B cell (primary cell): ENCODE measurements at regions not wholly inside any gene's neighbourhood (a gene's known extent, or its start where the extent isn't known, plus 50 kb on each side); places are given as distances from the start of the nearest gene placed in this dataset.

Experiments
- ATAC-seq: fragments of 200-7000 bp; cut with Tn5 transposase; one replicate; pipeline ENCODE4 v1.10.0; 2021; ENCODE audit warnings: low read depth, mild to moderate bottlenecking, moderate number of reproducible peaks, moderate library complexity
- CTCF ChIA-PET: fragments of 350-600 bp; sonication (Branson Sonifier 250); formaldehyde crosslinking; loops from one replicate; lab custom pipeline; 2021; ENCODE audit warnings: antibody characterized with exemption, inconsistent platforms; lab: Charles Lee
- POLR2A ChIA-PET: fragments of 350-600 bp; sonication (Branson Sonifier 250); formaldehyde crosslinking; loops from one replicate; lab custom pipeline; 2021; ENCODE audit warnings: antibody characterized with exemption; lab: Charles Lee
- DNase-seq: peaks from one replicate; pipeline ENCODE4 v3.0.0; 2013
- H2AFZ ChIP-seq: 2 replicates; pipeline ENCODE4 v1.6.1; 2012; ENCODE audit warnings: mild to moderate bottlenecking, low read depth, low read length; ENCODE audit not compliant: insufficient read depth, poor library complexity, severe bottlenecking
- H3K27ac ChIP-seq, 2 donors: 1 replicate in 1 of 2; 2 replicates in 1 of 2; pipeline ENCODE4 v1.5.1; 2012 to 2013; ENCODE audit warnings: low read length in 2 of 2, mild to moderate bottlenecking in 2 of 2, moderate library complexity in 1 of 2
- H3K27me3 ChIP-seq, 4 experiments: fragments of 200-600 bp in 1 of 4; sonication (generic) in 1 of 4; replicated peaks in 1 of 4; 1 replicate in 2 of 4; 2 replicates in 2 of 4; pipeline versions ENCODE4 v1.6.1 to v1.7.0; 2013 to 2016; ENCODE audit warnings: low read length in 3 of 4, mild to moderate bottlenecking in 2 of 4, mixed read lengths in 1 of 4, moderate library complexity in 1 of 4; ENCODE audit not compliant: insufficient read depth in 4 of 4, control insufficient read depth in 3 of 4; ENCODE audit errors: control extremely low read depth in 1 of 4
- H3K36me3 ChIP-seq, 2 experiments: replicated peaks in 1 of 2; 1 replicate in 1 of 2; 2 replicates in 1 of 2; pipeline versions ENCODE4 v1.6.1 to v1.7.1; 2013; ENCODE audit warnings: low read length in 1 of 2; ENCODE audit not compliant: insufficient read depth in 2 of 2, control insufficient read depth in 1 of 2; ENCODE audit errors: control extremely low read depth in 1 of 2, extremely low read depth in 1 of 2
- H3K4me1 ChIP-seq, 2 donors: fragments of 200-600 bp in 1 of 2; sonication (generic) in 1 of 2; 1 replicate in 1 of 2; 2 replicates in 1 of 2; pipeline versions ENCODE4 v1.5.1 to v1.6.1; 2013 to 2017; ENCODE audit warnings: low read length in 2 of 2; ENCODE audit not compliant: control insufficient read depth in 2 of 2, insufficient read depth in 2 of 2
- H3K4me2 ChIP-seq: replicated peaks from 2 replicates; pipeline ENCODE3; 2012; ENCODE audit warnings: mild to moderate bottlenecking, low read depth, low read length; ENCODE audit not compliant: poor library complexity, severe bottlenecking
- H3K4me3 ChIP-seq, 5 experiments: fragments of 200-600 bp in 1 of 5; sonication (generic) in 1 of 5; 1 replicate in 3 of 5; 2 replicates in 2 of 5; pipeline versions ENCODE4 v1.5.1 to v1.7.0; 2011 to 2016; ENCODE audit warnings: low read length in 4 of 5, mild to moderate bottlenecking in 4 of 5, low read depth in 2 of 5, control low read depth in 1 of 5, moderate library complexity in 1 of 5; ENCODE audit not compliant: insufficient read depth in 1 of 5; ENCODE audit errors: control extremely low read depth in 1 of 5, extremely low read depth in 1 of 5
- H3K79me2 ChIP-seq: fragments of 200-600 bp; sonication (generic); one replicate; pipeline ENCODE4 v1.6.0; 2016; ENCODE audit warnings: low read length; ENCODE audit not compliant: control insufficient read depth, insufficient read depth
- H3K9ac ChIP-seq: fragments of 200-600 bp; sonication (generic); 2 replicates; pipeline ENCODE4 v1.6.1; 2017; ENCODE audit warnings: mild to moderate bottlenecking, low read length, moderate library complexity
- H3K9me3 ChIP-seq, 3 donors: one replicate each; pipeline versions ENCODE4 v1.6.1 to v1.7.1; 2013; ENCODE audit warnings: low read length in 2 of 3; ENCODE audit not compliant: control insufficient read depth in 2 of 3, insufficient read depth in 1 of 3; ENCODE audit errors: control extremely low read depth in 1 of 3
- H4K20me1 ChIP-seq: 2 replicates; pipeline ENCODE4 v1.6.0; 2012; ENCODE audit warnings: mild to moderate bottlenecking, low read length; ENCODE audit not compliant: insufficient read depth, control insufficient read depth, poor library complexity, severe bottlenecking
- H3K27ac Mint-ChIP-seq: one replicate; pipeline ENCODE4 v1.8.0; 2021; ENCODE audit warnings: mixed read lengths
- H3K27me3 Mint-ChIP-seq: one replicate; pipeline ENCODE4 v1.8.0; 2021; ENCODE audit warnings: mixed read lengths
- H3K4me1 Mint-ChIP-seq: one replicate; pipeline ENCODE4 v1.8.0; 2021; ENCODE audit warnings: mixed read lengths
- H3K4me3 Mint-ChIP-seq: one replicate; pipeline ENCODE4 v1.8.0; 2021; ENCODE audit warnings: mixed read lengths
- H3K9me3 Mint-ChIP-seq: one replicate; pipeline ENCODE4 v1.8.0; 2022; ENCODE audit warnings: mixed read lengths; ENCODE audit not compliant: insufficient read depth
- EZH2 ChIP-seq: IDR thresholded peaks from 2 replicates; pipeline ENCODE4 v1.6.1; 2012; ENCODE audit warnings: borderline replicate concordance, low read depth, mild to moderate bottlenecking, moderate library complexity, low read length; ENCODE audit not compliant: insufficient read depth, poor library complexity, severe bottlenecking
- WGBS: methylation state at CpG from one replicate; pipeline ENCODE4 v1.1.5; 2013; ENCODE audit warnings: missing lambda C conversion rate; ENCODE audit not compliant: insufficient coverage; 5-methylcytosine and 5-hydroxymethylcytosine counted together
- intact Hi-C: fragments of 100-400 bp; cut with micrococcal nuclease; formaldehyde crosslinking; loops from one replicate; pipeline ENCODE4 v1.10.0; 2022
- TF ChIP-seq, protein P1 (sequence below): fragments of 200-600 bp; IDR thresholded peaks from one replicate; pipeline ENCODE4 v1.8.0; 2022; ENCODE audit warnings: antibody characterized with exemption, mild to moderate bottlenecking

- ATAC-seq: no peak
- Histone ChIP-seq H2AFZ (no peak overlapping the region), H3K4me1 (no peaks in the 10 kb centered on the region), H3K27me3 (no peaks in the 10 kb centered on the region), H3K4me2 (no peak overlapping the region), H3K4me3 (no peak overlapping the region), H3K27ac (no peak overlapping the region), H3K79me2 (no peaks in the 10 kb centered on the region), H3K9me3 (peaks cover 4 to 10% (median 9%) of the 10 kb centered on the region in 3 donors), H3K36me3 (no peaks in the 10 kb centered on the region), H3K9ac (no peak overlapping the region), H4K20me1 (no peaks in the 10 kb centered on the region)
- ChIA-PET CTCF (no interaction called here), POLR2A (no interaction called here)
- no CpG with 5 or more reads among the region's 2 CpGs for WGBS
- H3K4me1 Mint-ChIP-seq: no peaks in the 10 kb centered on the region
- peaks cover 11% of the 10 kb centered on the region for H3K9me3 Mint-ChIP-seq
- intact Hi-C loops: no loop called here
- DNase-seq: no peak
- H3K4me3 Mint-ChIP-seq: no peak overlapping the region
- H3K27me3 Mint-ChIP-seq: no peaks in the 10 kb centered on the region
- no peak for TF ChIP-seq EZH2
- no peak overlapping the region for H3K27ac Mint-ChIP-seq
These were observed 453.5 kb downstream of the TDRD3 start for GRCh38 chr13:60850526-60850925.

DNA sequence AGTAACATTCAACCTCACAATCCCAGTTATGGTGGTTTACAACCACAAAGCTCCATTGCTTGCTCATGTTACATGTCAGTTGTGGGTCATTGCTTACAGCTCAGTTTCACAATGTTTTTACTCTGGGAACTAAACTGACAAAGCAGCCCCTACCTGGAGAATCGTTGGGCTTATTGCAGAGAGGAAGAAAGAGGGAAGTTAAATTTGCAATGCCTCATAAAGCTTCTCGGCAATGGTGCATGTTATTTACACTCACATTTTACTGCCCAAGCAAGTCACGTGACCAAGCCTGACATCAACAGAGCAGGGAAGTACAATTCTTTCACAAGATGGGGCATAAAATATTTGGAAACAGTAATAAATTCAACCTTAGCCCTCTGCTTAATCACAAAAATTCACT is 441.6 kb downstream of the TDRD3 start:
- Histone ChIP-seq H3K27ac (no peak overlapping the region), H4K20me1 (no peaks in the 10 kb centered on the region), H3K4me3 (no peak overlapping the region), H3K36me3 (no peaks in the 10 kb centered on the region), H3K4me2 (no peak overlapping the region), H3K9ac (no peak overlapping the region), H3K9me3 (peaks cover 0 to 2% (median 0%) of the 10 kb centered on the region in 3 donors), H3K27me3 (no peaks in the 10 kb centered on the region), H3K4me1 (no peaks in the 10 kb centered on the region), H3K79me2 (no peaks in the 10 kb centered on the region), H2AFZ (no peak overlapping the region)
- Mint-ChIP-seq H3K4me1 (no peaks in the 10 kb centered on the region), H3K9me3 (peaks cover 3% of the 10 kb centered on the region), H3K27ac (no peak overlapping the region), H3K27me3 (no peaks in the 10 kb centered on the region), H3K4me3 (no peak overlapping the region)
- WGBS: 38% methylated on average over 2 of the region's 3 CpGs
- intact Hi-C loops: no loop called here
- TF ChIP-seq EZH2: no peak
- TF ChIP-seq, protein P1, sequence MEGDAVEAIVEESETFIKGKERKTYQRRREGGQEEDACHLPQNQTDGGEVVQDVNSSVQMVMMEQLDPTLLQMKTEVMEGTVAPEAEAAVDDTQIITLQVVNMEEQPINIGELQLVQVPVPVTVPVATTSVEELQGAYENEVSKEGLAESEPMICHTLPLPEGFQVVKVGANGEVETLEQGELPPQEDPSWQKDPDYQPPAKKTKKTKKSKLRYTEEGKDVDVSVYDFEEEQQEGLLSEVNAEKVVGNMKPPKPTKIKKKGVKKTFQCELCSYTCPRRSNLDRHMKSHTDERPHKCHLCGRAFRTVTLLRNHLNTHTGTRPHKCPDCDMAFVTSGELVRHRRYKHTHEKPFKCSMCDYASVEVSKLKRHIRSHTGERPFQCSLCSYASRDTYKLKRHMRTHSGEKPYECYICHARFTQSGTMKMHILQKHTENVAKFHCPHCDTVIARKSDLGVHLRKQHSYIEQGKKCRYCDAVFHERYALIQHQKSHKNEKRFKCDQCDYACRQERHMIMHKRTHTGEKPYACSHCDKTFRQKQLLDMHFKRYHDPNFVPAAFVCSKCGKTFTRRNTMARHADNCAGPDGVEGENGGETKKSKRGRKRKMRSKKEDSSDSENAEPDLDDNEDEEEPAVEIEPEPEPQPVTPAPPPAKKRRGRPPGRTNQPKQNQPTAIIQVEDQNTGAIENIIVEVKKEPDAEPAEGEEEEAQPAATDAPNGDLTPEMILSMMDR: no peak
- POLR2A ChIA-PET: no interaction called here
- ATAC-seq (no peak), DNase-seq (no peak)
- CTCF ChIA-PET: no interaction called here
